ENCODE measurements at regions not wholly inside any gene's neighbourhood (a gene's known extent, or its start where the extent isn't known, plus 50 kb on each side); places are given as distances from the start of the nearest gene placed in this dataset.

GRCh38 chr22:23392420-23393121, 187.5 kb downstream of the IGLL1 start:
- no peak overlapping the region for H2AFZ ChIP-seq (ENCODE audit: low read length)
- DNase-seq = no peak
- H3K79me2 ChIP-seq (ENCODE audit: low read length) = no peaks in the 10 kb centered on the region
- no peaks in the 10 kb centered on the region for H3K36me3 ChIP-seq (replicated peaks; ENCODE audit: insufficient read depth, low read length)
- H3K27ac ChIP-seq (ENCODE audit: low read length) = no peak overlapping the region
- TF ChIP-seq EZH2phosphoT487 (IDR thresholded peaks at IDR 0.05; ENCODE audit: low read length) (no peak), CTCF (IDR thresholded peaks at IDR 0.05; ENCODE audit: low read length) (no peak), EZH2 (optimal IDR thresholded peaks at IDR 0.05; ENCODE audit: low read depth, low read length) (no peak)
- no peak overlapping the region for H3K4me3 ChIP-seq (ENCODE audit: low read length)
- no peak overlapping the region for H3K4me2 ChIP-seq (ENCODE audit: low read depth, low read length)
- H3K9ac ChIP-seq (ENCODE audit: low read length) = no peak overlapping the region
- peaks cover 43% of the 10 kb centered on the region for H3K27me3 ChIP-seq (replicated peaks; ENCODE audit: insufficient read depth, low read length)
- no peaks in the 10 kb centered on the region for H3F3A ChIP-seq (ENCODE audit: insufficient read depth, low read length)
- no peaks in the 10 kb centered on the region for H3K4me1 ChIP-seq (ENCODE audit: low read length)
- no peaks in the 10 kb centered on the region for H3K9me3 ChIP-seq (replicated peaks; ENCODE audit: insufficient read depth, low read length)
- H3K9me2 ChIP-seq (replicated peaks; ENCODE audit: insufficient read depth, low read length) = no peaks in the 10 kb centered on the region
- H4K20me1 ChIP-seq (ENCODE audit: insufficient read depth, low read length) = no peaks in the 10 kb centered on the region

GRCh38 chr22:23391022-23391421, 189.1 kb downstream of the IGLL1 start:
- no peaks in the 10 kb centered on the region for H4K20me1 ChIP-seq (ENCODE audit: insufficient read depth, low read length)
- H3K4me2 ChIP-seq (ENCODE audit: low read depth, low read length) = no peak overlapping the region
- H3F3A ChIP-seq (ENCODE audit: insufficient read depth, low read length) = no peaks in the 10 kb centered on the region
- H3K4me3 ChIP-seq (ENCODE audit: low read length) = no peak overlapping the region
- H2AFZ ChIP-seq (ENCODE audit: low read length) = no peak overlapping the region
- no peak for DNase-seq
- no peaks in the 10 kb centered on the region for H3K4me1 ChIP-seq (ENCODE audit: low read length)
- H3K27me3 ChIP-seq (replicated peaks; ENCODE audit: insufficient read depth, low read length) = peaks cover 58% of the 10 kb centered on the region
- no peaks in the 10 kb centered on the region for H3K9me2 ChIP-seq (replicated peaks; ENCODE audit: insufficient read depth, low read length)
- no peak overlapping the region for H3K9ac ChIP-seq (ENCODE audit: low read length)
- TF ChIP-seq EZH2 (optimal IDR thresholded peaks at IDR 0.05; ENCODE audit: low read depth, low read length) = no peak
- H3K79me2 ChIP-seq (ENCODE audit: low read length) = no peaks in the 10 kb centered on the region
- H3K27ac ChIP-seq (ENCODE audit: low read length) = no peak overlapping the region
- no peaks in the 10 kb centered on the region for H3K36me3 ChIP-seq (replicated peaks; ENCODE audit: insufficient read depth, low read length)
- H3K9me3 ChIP-seq (replicated peaks; ENCODE audit: insufficient read depth, low read length) = no peaks in the 10 kb centered on the region

GRCh38 chr22:23389271-23390071, 190.6 kb downstream of the IGLL1 start:
- no peaks in the 10 kb centered on the region for H4K20me1 ChIP-seq (ENCODE audit: insufficient read depth, low read length)
- H3K4me2 ChIP-seq (ENCODE audit: low read depth, low read length) = no peak overlapping the region
- no peaks in the 10 kb centered on the region for H3F3A ChIP-seq (ENCODE audit: insufficient read depth, low read length)
- H3K9me3 ChIP-seq (replicated peaks; ENCODE audit: insufficient read depth, low read length) = no peaks in the 10 kb centered on the region
- no peaks in the 10 kb centered on the region for H3K9me2 ChIP-seq (replicated peaks; ENCODE audit: insufficient read depth, low read length)
- H3K36me3 ChIP-seq (replicated peaks; ENCODE audit: insufficient read depth, low read length) = no peaks in the 10 kb centered on the region
- no peak for DNase-seq
- no peak overlapping the region for H3K9ac ChIP-seq (ENCODE audit: low read length)
- no peak for TF ChIP-seq EZH2phosphoT487 (IDR thresholded peaks at IDR 0.05; ENCODE audit: low read length)
- TF ChIP-seq EZH2 (optimal IDR thresholded peaks at IDR 0.05; ENCODE audit: low read depth, low read length) = no peak
- TF ChIP-seq CTCF (IDR thresholded peaks at IDR 0.05; ENCODE audit: low read length) = no peak
- no peak overlapping the region for H3K27ac ChIP-seq (ENCODE audit: low read length)
- H2AFZ ChIP-seq (ENCODE audit: low read length) = no peak overlapping the region
- no peaks in the 10 kb centered on the region for H3K79me2 ChIP-seq (ENCODE audit: low read length)
- no peaks in the 10 kb centered on the region for H3K4me1 ChIP-seq (ENCODE audit: low read length)
- peaks cover 58% of the 10 kb centered on the region for H3K27me3 ChIP-seq (replicated peaks; ENCODE audit: insufficient read depth, low read length)
- H3K4me3 ChIP-seq (ENCODE audit: low read length) = no peak overlapping the region

- no peak overlapping the region for H2AFZ ChIP-seq (ENCODE audit: low read length)
- TF ChIP-seq EZH2 (optimal IDR thresholded peaks at IDR 0.05; ENCODE audit: low read depth, low read length) (no peak), EZH2phosphoT487 (IDR thresholded peaks at IDR 0.05; ENCODE audit: low read length) (no peak), CTCF (IDR thresholded peaks at IDR 0.05; ENCODE audit: low read length) (no peak)
These were observed 191.6 kb downstream of the IGLL1 start for GRCh38 chr22:23388517-23388890.

More at GRCh38 chr22:23388517-23388890, 191.6 kb downstream of the IGLL1 start:
- no peak overlapping the region for H3K9ac ChIP-seq (ENCODE audit: low read length)
- H3K36me3 ChIP-seq (replicated peaks; ENCODE audit: insufficient read depth, low read length) = no peaks in the 10 kb centered on the region
- H3K4me1 ChIP-seq (ENCODE audit: low read length) = no peaks in the 10 kb centered on the region
- no peaks in the 10 kb centered on the region for H4K20me1 ChIP-seq (ENCODE audit: insufficient read depth, low read length)
- peaks cover 57% of the 10 kb centered on the region for H3K27me3 ChIP-seq (replicated peaks; ENCODE audit: insufficient read depth, low read length)
- no peaks in the 10 kb centered on the region for H3K79me2 ChIP-seq (ENCODE audit: low read length)
- H3K9me2 ChIP-seq (replicated peaks; ENCODE audit: insufficient read depth, low read length) = no peaks in the 10 kb centered on the region
- no peak overlapping the region for H3K4me3 ChIP-seq (ENCODE audit: low read length)
- no peak for DNase-seq
- no peaks in the 10 kb centered on the region for H3F3A ChIP-seq (ENCODE audit: insufficient read depth, low read length)
- no peak overlapping the region for H3K4me2 ChIP-seq (ENCODE audit: low read depth, low read length)
- no peaks in the 10 kb centered on the region for H3K9me3 ChIP-seq (replicated peaks; ENCODE audit: insufficient read depth, low read length)
- no peak overlapping the region for H3K27ac ChIP-seq (ENCODE audit: low read length)
